Kidney epithelial cell (primary cell): ENCODE measurements at regions not wholly inside any gene's neighbourhood (a gene's known extent, or its start where the extent isn't known, plus 50 kb on each side); places are given as distances from the start of the nearest gene placed in this dataset.

ENCODE experiments used
- DNase-seq: peaks from one replicate; pipeline ENCODE4 v3.0.0-alpha.2; 2010; ENCODE audit warnings: low read depth
- H3K27me3 ChIP-seq: 2 replicates; pipeline ENCODE4 v1.6.0; 2011; ENCODE audit warnings: low read length; ENCODE audit not compliant: control insufficient read depth, insufficient read depth
- H3K36me3 ChIP-seq: 2 replicates; pipeline ENCODE4 v1.5.1; 2011; ENCODE audit warnings: low read length; ENCODE audit not compliant: control insufficient read depth, insufficient read depth
- H3K4me3 ChIP-seq: 2 replicates; pipeline ENCODE4 v1.5.1; 2011; ENCODE audit warnings: low read depth, mild to moderate bottlenecking, control low read depth, low read length
- CTCF ChIP-seq: IDR thresholded peaks from 2 replicates; pipeline ENCODE4 v1.5.1; 2011; ENCODE audit warnings: mild to moderate bottlenecking, moderate library complexity, low read length, control low read depth, inconsistent platforms; ENCODE audit not compliant: insufficient read depth, poor library complexity, severe bottlenecking

GRCh38 chr6:56869346-56869745 lies 85.6 kb upstream of the BEND6 start:
- Histone ChIP-seq H3K36me3 (no peaks in the 10 kb centered on the region), H3K4me3 (no peak overlapping the region), H3K27me3 (no peaks in the 10 kb centered on the region)
- TF ChIP-seq CTCF = no peak
- DNase-seq = no peak

- DNase-seq = no peak
- no peaks in the 10 kb centered on the region for H3K36me3 ChIP-seq
- no peak for TF ChIP-seq CTCF
- no peaks in the 10 kb centered on the region for H3K27me3 ChIP-seq
- H3K4me3 ChIP-seq = no peak overlapping the region
Observed at GRCh38 chr6:56868687-56869086, 86.2 kb upstream of the BEND6 start.

GRCh38 chr6:56866917-56867522 lies 87.9 kb upstream of the BEND6 start:
- Histone ChIP-seq H3K27me3 (no peaks in the 10 kb centered on the region), H3K4me3 (no peak overlapping the region), H3K36me3 (no peaks in the 10 kb centered on the region)
- no peak for TF ChIP-seq CTCF
- DNase-seq = no peak

DNA sequence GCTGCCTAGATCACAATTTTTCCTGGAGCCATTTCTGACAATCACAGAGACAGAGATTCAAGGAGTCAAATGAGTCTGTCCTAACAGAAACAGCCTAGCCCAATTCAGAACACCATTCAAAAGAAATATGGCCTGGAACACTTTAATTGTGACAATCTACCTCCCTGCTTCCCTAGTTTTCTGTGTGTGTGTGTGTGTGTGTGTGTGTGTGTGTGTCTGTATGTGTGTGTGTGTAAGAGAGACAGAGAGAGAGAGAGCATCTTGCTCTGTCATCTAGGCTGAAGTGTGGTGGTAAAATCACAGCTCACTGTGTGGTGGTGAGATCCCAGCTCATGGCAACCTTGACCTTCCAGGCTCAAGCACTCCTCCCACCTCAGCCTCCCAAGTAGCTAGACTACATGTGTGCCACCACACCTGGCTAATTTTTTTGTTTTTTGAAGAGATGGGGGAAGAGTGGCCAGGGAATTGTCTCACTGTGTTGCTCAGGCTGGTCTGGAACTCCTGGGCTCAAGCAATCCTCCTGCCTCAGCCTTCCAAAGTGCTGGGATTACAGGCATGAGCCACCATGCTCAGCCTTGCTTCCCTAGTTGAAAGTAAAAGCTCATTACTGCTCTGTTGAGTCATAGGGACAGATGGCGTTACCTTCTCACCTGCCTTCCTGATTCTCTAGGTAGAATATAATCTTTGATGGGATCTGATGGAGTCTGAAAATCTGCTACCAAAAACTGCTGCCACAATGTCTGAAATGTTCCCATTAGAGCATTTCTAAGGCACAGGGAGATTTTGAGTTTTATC lies 89.6 kb upstream of the BEND6 start:
- Histone ChIP-seq H3K27me3 (no peaks in the 10 kb centered on the region), H3K36me3 (no peaks in the 10 kb centered on the region), H3K4me3 (no peak overlapping the region)
- no peak for DNase-seq
- TF ChIP-seq CTCF = no peak

GRCh38 chr6:56864171-56864616 lies 90.7 kb upstream of the BEND6 start:
- DNase-seq = no peak
- TF ChIP-seq CTCF = no peak

More at GRCh38 chr6:56864171-56864616, 90.7 kb upstream of the BEND6 start:
- Histone ChIP-seq H3K36me3 (no peaks in the 10 kb centered on the region), H3K27me3 (no peaks in the 10 kb centered on the region), H3K4me3 (no peak overlapping the region)
